Cardiac fibroblast (primary cell): ENCODE measurements at regions not wholly inside any gene's neighbourhood (a gene's known extent, or its start where the extent isn't known, plus 50 kb on each side); places are given as distances from the start of the nearest gene placed in this dataset.

ENCODE experiments used
- DNase-seq, 2 donors: peaks; one replicate each; pipeline versions ENCODE4 v3.0.0 to v3.0.0-alpha.2; 2010; ENCODE audit warnings: low read depth in 2 of 2
- H3K4me3 ChIP-seq, 2 donors: replicated peaks in 1 of 2; 1 replicate in 1 of 2; 2 replicates in 1 of 2; pipeline ENCODE4 v1.5.1; 2011; ENCODE audit warnings: low read depth in 2 of 2, low read length in 2 of 2, mild to moderate bottlenecking in 2 of 2, moderate library complexity in 1 of 2
- TF ChIP-seq, protein P1 (sequence below): IDR thresholded peaks from one replicate; pipeline ENCODE4 v1.5.1; 2011; ENCODE audit warnings: low read depth, mild to moderate bottlenecking, low read length, inconsistent platforms

DNA sequence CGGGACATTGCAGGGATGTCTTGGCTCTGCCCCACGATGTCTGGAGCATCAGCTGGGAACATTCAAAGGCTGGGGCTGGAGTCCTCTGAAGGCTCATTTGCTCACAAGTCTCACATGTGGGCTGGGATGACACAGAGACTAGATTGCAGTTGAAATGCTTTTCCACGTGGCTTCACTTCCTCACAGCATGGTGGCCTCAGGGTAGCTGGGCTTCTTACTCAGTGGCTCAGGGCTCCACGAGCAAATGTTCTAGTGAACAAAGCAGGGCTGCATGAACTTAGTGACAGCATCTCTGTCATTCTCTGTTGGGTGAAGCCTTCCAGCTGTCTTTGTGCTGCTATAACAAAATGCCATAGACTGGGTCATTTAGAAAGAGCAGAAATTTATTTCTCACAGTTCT lies 247.0 kb upstream of the POU3F1 start:
- no peak for DNase-seq
- no peak overlapping the region for H3K4me3 ChIP-seq
- TF ChIP-seq, protein P1, sequence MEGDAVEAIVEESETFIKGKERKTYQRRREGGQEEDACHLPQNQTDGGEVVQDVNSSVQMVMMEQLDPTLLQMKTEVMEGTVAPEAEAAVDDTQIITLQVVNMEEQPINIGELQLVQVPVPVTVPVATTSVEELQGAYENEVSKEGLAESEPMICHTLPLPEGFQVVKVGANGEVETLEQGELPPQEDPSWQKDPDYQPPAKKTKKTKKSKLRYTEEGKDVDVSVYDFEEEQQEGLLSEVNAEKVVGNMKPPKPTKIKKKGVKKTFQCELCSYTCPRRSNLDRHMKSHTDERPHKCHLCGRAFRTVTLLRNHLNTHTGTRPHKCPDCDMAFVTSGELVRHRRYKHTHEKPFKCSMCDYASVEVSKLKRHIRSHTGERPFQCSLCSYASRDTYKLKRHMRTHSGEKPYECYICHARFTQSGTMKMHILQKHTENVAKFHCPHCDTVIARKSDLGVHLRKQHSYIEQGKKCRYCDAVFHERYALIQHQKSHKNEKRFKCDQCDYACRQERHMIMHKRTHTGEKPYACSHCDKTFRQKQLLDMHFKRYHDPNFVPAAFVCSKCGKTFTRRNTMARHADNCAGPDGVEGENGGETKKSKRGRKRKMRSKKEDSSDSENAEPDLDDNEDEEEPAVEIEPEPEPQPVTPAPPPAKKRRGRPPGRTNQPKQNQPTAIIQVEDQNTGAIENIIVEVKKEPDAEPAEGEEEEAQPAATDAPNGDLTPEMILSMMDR = no peak

DNA sequence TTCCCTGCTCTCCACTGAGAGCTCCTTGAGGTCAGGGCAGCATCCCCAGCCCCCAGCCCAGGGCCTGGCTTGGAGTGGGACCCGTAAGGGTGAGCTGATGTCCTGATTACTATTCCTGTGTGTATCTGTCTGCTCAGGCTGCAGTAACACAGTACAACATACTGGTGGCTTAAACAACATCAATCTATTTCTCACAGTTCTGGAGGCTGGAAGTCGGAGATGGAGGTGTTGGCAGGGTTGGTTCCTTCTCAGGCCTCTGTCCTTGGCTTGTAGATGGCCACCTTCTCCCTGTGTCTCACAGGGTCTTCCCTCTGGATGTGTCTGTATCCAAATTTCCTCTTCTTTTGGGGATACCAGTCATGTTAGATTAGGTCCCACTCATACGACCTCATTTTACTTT lies 246.4 kb upstream of the POU3F1 start:
- no peak overlapping the region for H3K4me3 ChIP-seq
- TF ChIP-seq, protein P1 = no peak
- no peak for DNase-seq

DNA sequence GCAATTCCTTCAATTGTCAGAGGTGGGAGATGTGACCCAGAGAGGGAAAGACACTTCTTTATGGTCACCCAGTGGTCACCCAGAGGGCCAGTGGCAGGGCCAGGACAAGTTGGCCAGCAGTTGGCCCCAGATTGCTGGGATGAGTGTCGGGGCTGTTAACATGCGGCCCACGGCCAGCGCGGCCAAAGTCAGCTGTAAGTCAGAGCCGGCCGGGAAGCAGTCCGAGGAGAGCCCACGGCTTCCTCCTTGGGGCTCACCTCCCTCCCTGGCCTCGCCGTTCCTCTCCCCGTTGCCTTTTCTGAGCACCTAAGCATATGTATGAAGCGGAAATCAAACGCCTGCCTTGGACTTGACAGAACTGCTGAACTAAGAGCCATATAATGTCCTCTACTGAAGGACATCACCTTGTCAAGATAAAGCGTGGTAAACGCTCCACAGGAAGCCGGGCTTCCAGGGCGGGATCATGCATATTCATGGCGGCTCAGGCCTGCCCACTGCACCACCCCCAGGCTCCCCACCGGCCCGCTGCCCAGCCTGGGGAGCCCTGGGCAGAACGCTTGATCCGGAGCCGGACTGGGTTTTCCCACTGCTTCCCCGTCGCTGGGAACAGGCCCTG lies 245.4 kb upstream of the POU3F1 start:
- H3K4me3 ChIP-seq = no peak overlapping the region
- TF ChIP-seq, protein P1 = no peak
- DNase-seq = no peak

DNA sequence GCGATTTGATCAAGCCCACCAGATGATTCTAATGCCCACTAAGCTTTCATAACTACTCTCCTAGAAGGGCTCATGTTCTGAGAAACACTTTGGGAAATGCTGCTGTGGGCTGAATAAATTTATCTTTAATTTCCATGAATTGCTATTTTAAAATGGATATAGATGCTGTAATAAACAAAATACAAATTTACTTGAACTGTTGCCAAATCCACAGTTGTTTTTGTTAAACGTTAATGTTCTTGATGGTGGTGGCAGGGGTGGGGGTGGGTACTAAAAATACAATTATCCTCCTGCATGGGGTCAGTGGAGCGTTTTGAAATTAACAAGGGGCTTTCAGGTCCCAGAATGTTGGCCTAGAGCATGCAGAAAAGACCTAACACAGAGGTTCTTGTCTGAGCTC lies 244.7 kb upstream of the POU3F1 start:
- no peak for DNase-seq
- no peak overlapping the region for H3K4me3 ChIP-seq
- TF ChIP-seq, protein P1 = no peak

DNA sequence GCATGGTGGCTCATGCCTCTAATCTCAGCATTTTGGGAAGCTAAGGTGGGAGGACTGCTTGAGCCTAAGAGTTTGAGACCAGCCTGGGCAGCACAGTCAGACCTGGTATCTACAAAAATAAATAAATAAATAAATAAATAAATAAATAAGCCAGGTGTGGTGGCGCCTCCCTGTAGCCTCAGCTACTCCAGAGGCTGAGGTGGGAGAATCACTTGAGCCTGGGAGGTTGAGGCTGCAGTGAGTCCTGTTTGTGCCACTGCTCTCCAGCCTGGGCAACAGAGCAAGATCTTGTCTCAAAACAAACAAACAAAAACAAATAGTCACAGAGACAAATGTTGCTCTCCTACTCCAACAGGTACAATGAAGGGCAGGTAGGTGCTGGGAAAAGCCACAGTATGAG lies 242.4 kb upstream of the POU3F1 start:
- H3K4me3 ChIP-seq = no peak overlapping the region
- TF ChIP-seq, protein P1 = no peak
- no peak for DNase-seq

DNA sequence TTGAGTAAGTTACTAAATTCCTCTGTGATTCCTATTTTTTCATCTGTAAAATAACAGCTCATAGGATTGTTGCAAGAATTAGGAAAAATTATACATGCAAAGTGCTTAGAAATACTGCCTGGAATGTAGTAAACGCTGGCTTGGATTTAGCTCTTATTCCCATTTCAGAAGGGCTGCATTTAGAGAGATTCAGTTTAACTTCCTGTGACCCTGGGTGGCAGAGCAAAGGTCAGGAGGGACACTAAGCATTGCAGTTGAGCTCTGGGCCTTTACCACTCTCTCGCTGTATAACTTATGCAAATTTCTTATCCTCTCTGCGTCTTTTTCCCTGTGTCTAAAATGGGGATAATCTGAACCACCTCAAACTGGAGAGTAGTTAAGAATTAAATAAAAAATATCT lies 241.0 kb upstream of the POU3F1 start:
- no peak overlapping the region for H3K4me3 ChIP-seq
- TF ChIP-seq, protein P1 = no peak
- no peak for DNase-seq

DNA sequence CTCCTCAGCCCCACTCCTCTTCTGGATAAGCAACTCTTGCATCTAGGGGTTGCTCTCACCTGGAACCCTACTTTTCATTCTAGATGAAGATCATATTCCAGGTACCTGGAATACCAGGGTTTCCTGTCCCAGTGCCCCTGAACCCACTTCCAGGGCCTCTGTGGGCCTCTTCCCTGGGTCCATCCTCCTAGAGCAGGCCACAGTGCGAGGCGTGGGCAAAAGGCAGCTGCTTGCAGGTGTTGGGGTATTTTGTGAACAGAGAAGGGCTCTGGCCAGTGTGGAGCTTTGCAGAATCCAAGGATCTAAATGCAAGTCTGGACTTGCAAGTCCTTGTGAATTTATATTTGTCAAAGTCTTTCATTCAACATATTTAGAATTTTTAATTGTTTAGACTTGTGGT lies 240.4 kb upstream of the POU3F1 start:
- TF ChIP-seq, protein P1 = no peak
- DNase-seq = no peak
- H3K4me3 ChIP-seq = no peak overlapping the region
